HL-60 (cell line): ENCODE measurements at regions not wholly inside any gene's neighbourhood (a gene's known extent, or its start where the extent isn't known, plus 50 kb on each side); places are given as distances from the start of the nearest gene placed in this dataset.

Source experiments
- DNase-seq, 2 experiments: peaks; one replicate each; pipeline ENCODE4 v3.0.0-alpha.2; 2010 to 2020; ENCODE audit warnings: low read depth in 1 of 2, low spot score in 1 of 2
- H3K27ac ChIP-seq: fragments of 250-450 bp; sonication (Bioruptor Pico); replicated peaks from 2 replicates; pipeline ENCODE4 v1.5.1; 2020; ENCODE audit warnings: mild to moderate bottlenecking, moderate library complexity
- H3K27me3 ChIP-seq: fragments of 250-450 bp; sonication (Bioruptor Pico); 2 replicates; pipeline ENCODE4 v1.5.1; 2021; ENCODE audit warnings: mild to moderate bottlenecking, moderate library complexity; ENCODE audit not compliant: insufficient read depth, poor library complexity, severe bottlenecking
- H3K4me3 ChIP-seq: replicated peaks from 2 replicates; pipeline ENCODE4 v1.5.1; 2011; ENCODE audit warnings: mild to moderate bottlenecking, control low read depth, low read length; ENCODE audit not compliant: insufficient read depth
- GABPA ChIP-seq: IDR thresholded peaks from 2 replicates; pipeline ENCODE4 v1.6.1; 2012; ENCODE audit warnings: low read depth
- POLR2AphosphoS5 ChIP-seq: IDR thresholded peaks from 2 replicates; pipeline ENCODE4 v1.6.1; 2012; ENCODE audit warnings: low read depth
- SPI1 ChIP-seq: IDR thresholded peaks from 2 replicates; pipeline ENCODE4 v1.6.1; 2012; ENCODE audit warnings: low read depth, mild to moderate bottlenecking, borderline replicate concordance
- TF ChIP-seq, protein P1 (sequence below): IDR thresholded peaks from one replicate; pipeline ENCODE4 v1.5.1; 2011; ENCODE audit warnings: low read length, control low read depth, inconsistent platforms; ENCODE audit not compliant: insufficient read depth
- TF ChIP-seq, protein P2 (sequence below): IDR thresholded peaks from 2 replicates; pipeline ENCODE4 v1.6.1; 2012; ENCODE audit warnings: low read depth; ENCODE audit not compliant: insufficient replicate concordance

DNA sequence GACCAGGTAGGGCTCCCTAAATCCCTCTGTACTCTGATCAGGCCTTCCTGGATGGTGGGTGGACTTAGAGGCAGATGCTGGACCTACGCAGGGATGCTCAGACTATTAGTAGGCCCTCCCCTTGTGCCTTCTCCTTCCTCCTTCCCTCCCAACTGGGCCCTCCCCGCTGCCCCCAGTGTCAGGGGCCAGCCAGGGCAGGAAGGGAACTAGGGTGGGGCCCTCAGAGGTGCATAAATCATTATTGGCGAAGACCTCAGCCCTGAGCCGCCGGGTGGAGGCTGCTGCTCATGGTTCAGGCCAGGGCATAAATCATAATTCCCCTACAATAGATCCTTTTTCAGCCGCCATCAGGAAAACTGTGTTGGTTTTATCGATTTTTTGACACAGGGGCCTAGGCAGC, 81.4 kb downstream of the MRM1 start:
- no peak overlapping the region for H3K4me3 ChIP-seq
- peaks cover 3% of the 10 kb centered on the region for H3K27me3 ChIP-seq
- TF ChIP-seq, protein P1, sequence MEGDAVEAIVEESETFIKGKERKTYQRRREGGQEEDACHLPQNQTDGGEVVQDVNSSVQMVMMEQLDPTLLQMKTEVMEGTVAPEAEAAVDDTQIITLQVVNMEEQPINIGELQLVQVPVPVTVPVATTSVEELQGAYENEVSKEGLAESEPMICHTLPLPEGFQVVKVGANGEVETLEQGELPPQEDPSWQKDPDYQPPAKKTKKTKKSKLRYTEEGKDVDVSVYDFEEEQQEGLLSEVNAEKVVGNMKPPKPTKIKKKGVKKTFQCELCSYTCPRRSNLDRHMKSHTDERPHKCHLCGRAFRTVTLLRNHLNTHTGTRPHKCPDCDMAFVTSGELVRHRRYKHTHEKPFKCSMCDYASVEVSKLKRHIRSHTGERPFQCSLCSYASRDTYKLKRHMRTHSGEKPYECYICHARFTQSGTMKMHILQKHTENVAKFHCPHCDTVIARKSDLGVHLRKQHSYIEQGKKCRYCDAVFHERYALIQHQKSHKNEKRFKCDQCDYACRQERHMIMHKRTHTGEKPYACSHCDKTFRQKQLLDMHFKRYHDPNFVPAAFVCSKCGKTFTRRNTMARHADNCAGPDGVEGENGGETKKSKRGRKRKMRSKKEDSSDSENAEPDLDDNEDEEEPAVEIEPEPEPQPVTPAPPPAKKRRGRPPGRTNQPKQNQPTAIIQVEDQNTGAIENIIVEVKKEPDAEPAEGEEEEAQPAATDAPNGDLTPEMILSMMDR: no peak
- no peak for TF ChIP-seq GABPA
- no peak for TF ChIP-seq POLR2AphosphoS5
- no peak for TF ChIP-seq SPI1
- TF ChIP-seq, protein P2, sequence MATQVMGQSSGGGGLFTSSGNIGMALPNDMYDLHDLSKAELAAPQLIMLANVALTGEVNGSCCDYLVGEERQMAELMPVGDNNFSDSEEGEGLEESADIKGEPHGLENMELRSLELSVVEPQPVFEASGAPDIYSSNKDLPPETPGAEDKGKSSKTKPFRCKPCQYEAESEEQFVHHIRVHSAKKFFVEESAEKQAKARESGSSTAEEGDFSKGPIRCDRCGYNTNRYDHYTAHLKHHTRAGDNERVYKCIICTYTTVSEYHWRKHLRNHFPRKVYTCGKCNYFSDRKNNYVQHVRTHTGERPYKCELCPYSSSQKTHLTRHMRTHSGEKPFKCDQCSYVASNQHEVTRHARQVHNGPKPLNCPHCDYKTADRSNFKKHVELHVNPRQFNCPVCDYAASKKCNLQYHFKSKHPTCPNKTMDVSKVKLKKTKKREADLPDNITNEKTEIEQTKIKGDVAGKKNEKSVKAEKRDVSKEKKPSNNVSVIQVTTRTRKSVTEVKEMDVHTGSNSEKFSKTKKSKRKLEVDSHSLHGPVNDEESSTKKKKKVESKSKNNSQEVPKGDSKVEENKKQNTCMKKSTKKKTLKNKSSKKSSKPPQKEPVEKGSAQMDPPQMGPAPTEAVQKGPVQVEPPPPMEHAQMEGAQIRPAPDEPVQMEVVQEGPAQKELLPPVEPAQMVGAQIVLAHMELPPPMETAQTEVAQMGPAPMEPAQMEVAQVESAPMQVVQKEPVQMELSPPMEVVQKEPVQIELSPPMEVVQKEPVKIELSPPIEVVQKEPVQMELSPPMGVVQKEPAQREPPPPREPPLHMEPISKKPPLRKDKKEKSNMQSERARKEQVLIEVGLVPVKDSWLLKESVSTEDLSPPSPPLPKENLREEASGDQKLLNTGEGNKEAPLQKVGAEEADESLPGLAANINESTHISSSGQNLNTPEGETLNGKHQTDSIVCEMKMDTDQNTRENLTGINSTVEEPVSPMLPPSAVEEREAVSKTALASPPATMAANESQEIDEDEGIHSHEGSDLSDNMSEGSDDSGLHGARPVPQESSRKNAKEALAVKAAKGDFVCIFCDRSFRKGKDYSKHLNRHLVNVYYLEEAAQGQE: no peak
- no peak overlapping the region for H3K27ac ChIP-seq
- DNase-seq: no peak

DNA sequence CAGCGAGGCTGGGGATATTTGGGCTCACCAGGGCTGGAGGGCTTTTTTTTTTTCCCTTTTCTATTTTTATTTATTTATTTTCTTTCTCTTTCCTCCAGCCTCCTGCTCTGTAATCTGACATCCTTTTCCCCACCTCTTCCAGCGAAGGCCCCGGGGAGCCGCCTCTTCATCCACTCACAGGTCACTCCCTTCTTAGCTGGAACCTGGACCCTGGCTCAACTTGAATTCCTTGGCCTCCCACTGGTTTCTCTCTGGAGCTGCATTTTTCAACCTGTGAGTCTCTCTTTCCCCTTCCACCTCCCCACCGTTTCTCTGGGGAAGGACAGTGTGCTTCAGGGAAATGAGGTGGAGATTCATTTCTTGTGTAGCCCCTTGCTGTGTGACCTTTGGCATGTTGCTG, 82.0 kb downstream of the MRM1 start:
- no peak for TF ChIP-seq SPI1
- no peak for TF ChIP-seq POLR2AphosphoS5
- no peak for TF ChIP-seq GABPA
- TF ChIP-seq, protein P2: no peak
- TF ChIP-seq, protein P1: no peak
- no peak for DNase-seq
- Histone ChIP-seq H3K27ac (no peak overlapping the region), H3K27me3 (peaks cover 3% of the 10 kb centered on the region), H3K4me3 (no peak overlapping the region)

DNA sequence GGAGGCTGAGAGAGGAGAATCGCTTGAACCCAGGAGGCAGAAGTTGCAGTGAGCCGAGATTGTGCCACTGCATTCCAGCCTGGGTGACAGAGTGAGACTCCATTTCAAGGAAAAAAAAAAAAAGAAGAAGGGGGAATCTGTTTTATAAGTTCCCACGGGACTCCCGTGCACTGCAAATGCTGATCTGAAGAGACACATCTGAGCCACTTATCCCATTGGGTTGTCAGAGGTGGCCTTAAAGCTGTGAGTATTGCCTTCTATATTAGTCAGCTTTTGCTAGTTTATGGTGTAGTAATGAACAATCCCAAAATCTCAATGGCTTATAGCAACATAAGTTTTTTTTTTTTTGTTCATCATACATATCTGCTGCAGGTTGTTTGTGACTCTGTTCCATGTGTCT, 82.8 kb downstream of the MRM1 start:
- no peak for DNase-seq
- Histone ChIP-seq H3K27me3 (peaks cover 3% of the 10 kb centered on the region), H3K4me3 (no peak overlapping the region)

More for the DNA sequence above, 82.8 kb downstream of the MRM1 start:
- TF ChIP-seq POLR2AphosphoS5 (no peak), GABPA (no peak), SPI1 (no peak)
- TF ChIP-seq, protein P2: no peak
- TF ChIP-seq, protein P1: no peak
- no peak overlapping the region for H3K27ac ChIP-seq
